SK-N-DZ (cell line): ENCODE measurements at regions not wholly inside any gene's neighbourhood (a gene's known extent, or its start where the extent isn't known, plus 50 kb on each side); places are given as distances from the start of the nearest gene placed in this dataset.

Experiments used
- DNase-seq: peaks from one replicate; pipeline ENCODE4 v3.0.0-alpha.2; 2015; ENCODE audit warnings: low spot score

- no peak for DNase-seq
Observed at GRCh38 chr1:217313096-217313495, 317.8 kb downstream of the GPATCH2 start.

GRCh38 chr1:217311766-217312165, 319.1 kb downstream of the GPATCH2 start:
- DNase-seq: no peak

- DNase-seq: no peak
Observed at GRCh38 chr1:217311269-217311668, 319.6 kb downstream of the GPATCH2 start.

- no peak for DNase-seq
Observed at GRCh38 chr1:217281332-217281731, 349.6 kb downstream of the GPATCH2 start.

- DNase-seq: no peak
Observed at GRCh38 chr1:217275655-217276398, 355.1 kb downstream of the GPATCH2 start.

GRCh38 chr1:217274927-217275654, 355.8 kb downstream of the GPATCH2 start:
- no peak for DNase-seq

GRCh38 chr1:217274416-217274815, 356.5 kb downstream of the GPATCH2 start:
- no peak for DNase-seq

GRCh38 chr1:217273866-217274265, 357.0 kb downstream of the GPATCH2 start:
- DNase-seq: no peak

GRCh38 chr1:217272385-217272784, 358.5 kb downstream of the GPATCH2 start:
- DNase-seq: no peak

GRCh38 chr1:217270101-217270500, 360.8 kb downstream of the GPATCH2 start:
- DNase-seq: no peak

GRCh38 chr1:217268058-217268457, 362.8 kb downstream of the GPATCH2 start:
- no peak for DNase-seq

- DNase-seq: no peak
Observed at GRCh38 chr1:217261636-217262035, 369.3 kb downstream of the GPATCH2 start.

GRCh38 chr1:217260676-217261075, 370.2 kb downstream of the GPATCH2 start:
- no peak for DNase-seq

- DNase-seq: no peak
Observed at GRCh38 chr1:217253985-217254384, 376.9 kb downstream of the GPATCH2 start.

GRCh38 chr1:217253351-217253750, 377.5 kb downstream of the GPATCH2 start:
- DNase-seq: no peak

GRCh38 chr1:217251121-217251520, 379.8 kb downstream of the GPATCH2 start:
- no peak for DNase-seq

GRCh38 chr1:217249857-217250256, 381.0 kb downstream of the GPATCH2 start:
- no peak for DNase-seq

- no peak for DNase-seq
Observed at GRCh38 chr1:217244971-217245370, 385.9 kb downstream of the GPATCH2 start.

- no peak for DNase-seq
Observed at GRCh38 chr1:217240656-217241055, 390.2 kb downstream of the GPATCH2 start.

- no peak for DNase-seq
Observed at GRCh38 chr1:217238945-217239344, 391.9 kb downstream of the GPATCH2 start.

- DNase-seq: no peak
Observed at GRCh38 chr1:217230412-217230811, 400.5 kb downstream of the GPATCH2 start.

GRCh38 chr1:217228689-217229088, 402.2 kb downstream of the GPATCH2 start:
- no peak for DNase-seq

GRCh38 chr1:217224201-217224600, 406.7 kb downstream of the GPATCH2 start:
- no peak for DNase-seq
